OCI-LY7 (cell line): ENCODE measurements at regions not wholly inside any gene's neighbourhood (a gene's known extent, or its start where the extent isn't known, plus 50 kb on each side); places are given as distances from the start of the nearest gene placed in this dataset.

ENCODE experiments used
- BruUV-seq: library from RNA; stranded (reverse); fragments of 400-500 nt; replicated peaks from 2 replicates; lab custom pipeline; 2021; lab: Mats Ljungman, UMichigan
- CTCF ChIA-PET: fragments of 300-600 bp; sonication (Branson Sonifier 250); formaldehyde crosslinking; loops from one replicate; lab custom pipeline; 2022; ENCODE audit warnings: antibody characterized with exemption; ENCODE audit not compliant: unreplicated experiment; lab: Charles Lee
- POLR2A ChIA-PET: fragments of 300-600 bp; sonication (Branson Sonifier 250); formaldehyde crosslinking; loops from one replicate; lab custom pipeline; 2022; ENCODE audit warnings: antibody characterized with exemption; lab: Charles Lee
- DNase-seq: peaks from one replicate; pipeline ENCODE4 v3.0.0-alpha.2; 2015; ENCODE audit warnings: low spot score
- H2AFZ ChIP-seq: fragments of 200-600 bp; sonication (generic), shearing (Covaris generic); 2 replicates; pipeline ENCODE4 v1.6.1; 2014; ENCODE audit warnings: mild to moderate bottlenecking, antibody characterized with exemption, low read length, moderate library complexity
- H3K27ac ChIP-seq: fragments of 200-600 bp; sonication (generic); 2 replicates; pipeline ENCODE4 v1.5.1; 2014; ENCODE audit warnings: mixed run types, low read depth, mild to moderate bottlenecking, moderate library complexity, low read length, inconsistent platforms; ENCODE audit not compliant: poor library complexity, severe bottlenecking
- H3K36me3 ChIP-seq: fragments of 200-600 bp; sonication (generic); 2 replicates; pipeline ENCODE4 v1.6.1; 2014; ENCODE audit warnings: mild to moderate bottlenecking, antibody characterized with exemption, low read length, moderate library complexity, mixed read lengths; ENCODE audit not compliant: insufficient read depth
- H3K4me1 ChIP-seq: fragments of 200-600 bp; sonication (generic); 2 replicates; pipeline ENCODE4 v1.5.1; 2014; ENCODE audit warnings: mild to moderate bottlenecking, low read length; ENCODE audit not compliant: insufficient read depth, poor library complexity, severe bottlenecking
- H3K4me2 ChIP-seq: fragments of 200-600 bp; sonication (generic); 2 replicates; pipeline ENCODE4 v1.6.1; 2014; ENCODE audit warnings: mild to moderate bottlenecking, low read length
- H3K4me3 ChIP-seq: fragments of 200-600 bp; sonication (generic); 2 replicates; pipeline ENCODE4 v1.5.1; 2014; ENCODE audit warnings: mild to moderate bottlenecking, low read depth, low read length; ENCODE audit not compliant: poor library complexity, severe bottlenecking
- H3K79me2 ChIP-seq: fragments of 200-600 bp; sonication (generic); 2 replicates; pipeline ENCODE4 v1.6.1; 2016; ENCODE audit warnings: low read depth, mild to moderate bottlenecking, low read length, moderate library complexity, mixed read lengths; ENCODE audit not compliant: insufficient read depth
- H3K9me2 ChIP-seq: fragments of 200-600 bp; sonication (generic); 2 replicates; pipeline ENCODE4 v1.6.1; 2016; ENCODE audit warnings: mild to moderate bottlenecking, low read length, mixed read lengths; ENCODE audit not compliant: insufficient read depth
- H3K9me3 ChIP-seq: fragments of 200-600 bp; sonication (generic); 2 replicates; pipeline ENCODE4 v1.6.1; 2014; ENCODE audit warnings: mild to moderate bottlenecking, mixed run types, low read length, mixed read lengths
- H4K20me1 ChIP-seq: fragments of 200-600 bp; sonication (generic); 2 replicates; pipeline ENCODE4 v1.6.1; 2014; ENCODE audit warnings: mild to moderate bottlenecking, antibody characterized with exemption, low read length, moderate library complexity, mixed read lengths; ENCODE audit not compliant: insufficient read depth
- EZH2phosphoT487 ChIP-seq: fragments of 200-600 bp; sonication (generic); IDR thresholded peaks from 2 replicates; pipeline ENCODE4 v1.6.1; 2018; ENCODE audit warnings: low read depth, borderline replicate concordance, mild to moderate bottlenecking, mixed run types, antibody characterized with exemption, low read length, moderate library complexity, mixed read lengths
- intact Hi-C: fragments of 100-400 bp; cut with micrococcal nuclease; formaldehyde crosslinking; loops from one replicate; pipeline ENCODE4 v1.10.0; 2022; ENCODE audit not compliant: unreplicated experiment
- TF ChIP-seq, protein P1 (sequence below): fragments of 200-600 bp; sonication (generic); conservative IDR thresholded peaks from 2 replicates; pipeline ENCODE4 v1.5.1; 2014; ENCODE audit warnings: mild to moderate bottlenecking, antibody characterized with exemption, low read length, moderate library complexity, mixed read lengths

DNA sequence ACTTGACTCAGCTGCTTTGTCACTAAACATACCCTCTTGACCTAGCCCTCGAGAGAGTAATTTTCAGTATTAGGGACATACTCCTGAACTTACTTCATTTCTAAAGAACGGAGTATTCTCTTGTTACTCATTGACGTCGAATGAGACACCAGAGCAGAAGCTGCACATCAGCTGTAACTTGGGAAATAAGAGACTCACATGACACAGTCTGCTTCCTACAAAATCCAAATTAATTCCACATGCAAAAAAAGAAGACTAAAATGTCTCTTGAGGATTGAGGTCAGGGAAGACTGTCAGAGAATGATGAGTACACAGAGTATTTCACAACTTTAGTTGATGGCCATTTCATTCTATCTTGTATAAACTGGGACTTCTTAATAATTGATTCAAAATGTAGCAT, 114.7 kb upstream of the EGFR start:
- ChIA-PET POLR2A (no interaction called here), CTCF (no interaction called here)
- Histone ChIP-seq H4K20me1 (no peaks in the 10 kb centered on the region), H3K4me1 (no peaks in the 10 kb centered on the region), H3K36me3 (no peaks in the 10 kb centered on the region), H3K4me3 (no peak overlapping the region), H2AFZ (no peak overlapping the region), H3K79me2 (no peaks in the 10 kb centered on the region), H3K4me2 (no peak overlapping the region), H3K27ac (no peak overlapping the region), H3K9me2 (no peaks in the 10 kb centered on the region), H3K9me3 (no peaks in the 10 kb centered on the region)
- TF ChIP-seq, protein P1, sequence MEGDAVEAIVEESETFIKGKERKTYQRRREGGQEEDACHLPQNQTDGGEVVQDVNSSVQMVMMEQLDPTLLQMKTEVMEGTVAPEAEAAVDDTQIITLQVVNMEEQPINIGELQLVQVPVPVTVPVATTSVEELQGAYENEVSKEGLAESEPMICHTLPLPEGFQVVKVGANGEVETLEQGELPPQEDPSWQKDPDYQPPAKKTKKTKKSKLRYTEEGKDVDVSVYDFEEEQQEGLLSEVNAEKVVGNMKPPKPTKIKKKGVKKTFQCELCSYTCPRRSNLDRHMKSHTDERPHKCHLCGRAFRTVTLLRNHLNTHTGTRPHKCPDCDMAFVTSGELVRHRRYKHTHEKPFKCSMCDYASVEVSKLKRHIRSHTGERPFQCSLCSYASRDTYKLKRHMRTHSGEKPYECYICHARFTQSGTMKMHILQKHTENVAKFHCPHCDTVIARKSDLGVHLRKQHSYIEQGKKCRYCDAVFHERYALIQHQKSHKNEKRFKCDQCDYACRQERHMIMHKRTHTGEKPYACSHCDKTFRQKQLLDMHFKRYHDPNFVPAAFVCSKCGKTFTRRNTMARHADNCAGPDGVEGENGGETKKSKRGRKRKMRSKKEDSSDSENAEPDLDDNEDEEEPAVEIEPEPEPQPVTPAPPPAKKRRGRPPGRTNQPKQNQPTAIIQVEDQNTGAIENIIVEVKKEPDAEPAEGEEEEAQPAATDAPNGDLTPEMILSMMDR: no peak
- no peak for TF ChIP-seq EZH2phosphoT487
- no peak for DNase-seq
- BruUV-seq: no TSS peak
- intact Hi-C loops: no loop called here

GRCh38 chr7:54904986-54905385, 113.8 kb upstream of the EGFR start:
- Histone ChIP-seq H3K9me3 (no peaks in the 10 kb centered on the region), H3K4me1 (no peaks in the 10 kb centered on the region), H3K4me2 (no peak overlapping the region), H3K27ac (no peak overlapping the region), H4K20me1 (no peaks in the 10 kb centered on the region), H2AFZ (no peak overlapping the region), H3K4me3 (no peak overlapping the region), H3K9me2 (no peaks in the 10 kb centered on the region), H3K79me2 (no peaks in the 10 kb centered on the region), H3K36me3 (no peaks in the 10 kb centered on the region)
- BruUV-seq: no TSS peak
- TF ChIP-seq, protein P1: no peak
- TF ChIP-seq EZH2phosphoT487: no peak
- intact Hi-C loops: no loop called here
- ChIA-PET CTCF (no interaction called here), POLR2A (interaction anchor here (0.7 kb wide), 1 partner anchor 96 kb away, joined by 3 read pairs; no protein-coding TSS in a partner anchor)
- DNase-seq: no peak

GRCh38 chr7:54906963-54907362, 111.9 kb upstream of the EGFR start:
- BruUV-seq: no TSS peak
- H3K36me3 ChIP-seq: no peaks in the 10 kb centered on the region
- CTCF ChIA-PET: no interaction called here
- H3K79me2 ChIP-seq: no peaks in the 10 kb centered on the region
- no peak overlapping the region for H3K4me2 ChIP-seq
- H2AFZ ChIP-seq: no peak overlapping the region
- H3K9me2 ChIP-seq: no peaks in the 10 kb centered on the region
- POLR2A ChIA-PET: no interaction called here
- no peak overlapping the region for H3K4me3 ChIP-seq
- no peaks in the 10 kb centered on the region for H3K4me1 ChIP-seq
- TF ChIP-seq, protein P1: no peak
- no peak for TF ChIP-seq EZH2phosphoT487
- intact Hi-C loops: no loop called here
- DNase-seq: no peak
- no peak overlapping the region for H3K27ac ChIP-seq
- no peaks in the 10 kb centered on the region for H4K20me1 ChIP-seq
- H3K9me3 ChIP-seq: no peaks in the 10 kb centered on the region
